HEK293T (cell line): ENCODE measurements at regions not wholly inside any gene's neighbourhood (a gene's known extent, or its start where the extent isn't known, plus 50 kb on each side); places are given as distances from the start of the nearest gene placed in this dataset.
A peak's percentile ranks its signal among the peaks of the same experiment; 100 is the strongest.

Experiments used
- CTCF ChIA-PET: fragments of 350-600 bp; formaldehyde crosslinking; extraction: SDS; loops from one replicate; lab custom pipeline; 2021; ENCODE audit warnings: antibody characterized with exemption, inconsistent platforms; lab: Yijun Ruan, JAX
- POLR2A ChIA-PET: fragments of 350-600 bp; formaldehyde crosslinking; extraction: SDS; loops from one replicate; lab custom pipeline; 2020; ENCODE audit warnings: antibody characterized with exemption, inconsistent platforms; lab: Yijun Ruan, JAX
- DNase-seq: peaks from one replicate; pipeline ENCODE4 v3.0.0; 2012; ENCODE audit warnings: mixed read lengths; ENCODE audit errors: extremely low spot score
- ARNT ChIP-seq: fragments of 450-650 bp; IDR thresholded peaks from 2 replicates; pipeline ENCODE4 v1.6.1; 2017; ENCODE audit warnings: mild to moderate bottlenecking
- BHLHE40 ChIP-seq: fragments of 450-650 bp; IDR thresholded peaks from 2 replicates; pipeline ENCODE4 v1.6.1; 2016; ENCODE audit warnings: mild to moderate bottlenecking, moderate library complexity, borderline replicate concordance
- CTBP1 ChIP-seq: fragments of 450-650 bp; IDR thresholded peaks from 2 replicates; pipeline ENCODE4 v1.6.1; 2016; ENCODE audit warnings: borderline replicate concordance
- ELF4 ChIP-seq: fragments of 450-650 bp; IDR thresholded peaks from 2 replicates; pipeline ENCODE4 v1.6.1; 2017; ENCODE audit warnings: antibody characterized with exemption
- FOXA1 ChIP-seq: fragments of 450-650 bp; IDR thresholded peaks from 2 replicates; pipeline ENCODE4 v1.6.1; 2016; ENCODE audit warnings: mild to moderate bottlenecking
- FOXK2 ChIP-seq: fragments of 450-650 bp; IDR thresholded peaks from 2 replicates; pipeline ENCODE4 v1.6.1; 2016; ENCODE audit warnings: mild to moderate bottlenecking
- FOXM1 ChIP-seq: fragments of 450-650 bp; IDR thresholded peaks from 2 replicates; pipeline ENCODE4 v1.6.1; 2017; ENCODE audit warnings: mild to moderate bottlenecking, borderline replicate concordance
- HDGF ChIP-seq: fragments of 450-650 bp; IDR thresholded peaks from 2 replicates; pipeline ENCODE4 v1.6.1; 2017; ENCODE audit warnings: antibody characterized with exemption, borderline replicate concordance
- L3MBTL2 ChIP-seq: fragments of 450-650 bp; conservative IDR thresholded peaks from 2 replicates; pipeline ENCODE4 v1.6.1; 2016; ENCODE audit warnings: mild to moderate bottlenecking
- LEF1 ChIP-seq: fragments of 450-650 bp; IDR thresholded peaks from 2 replicates; pipeline ENCODE4 v1.6.1; 2017; ENCODE audit warnings: mild to moderate bottlenecking, borderline replicate concordance
- NFRKB ChIP-seq: fragments of 450-650 bp; IDR thresholded peaks from 2 replicates; pipeline ENCODE4 v1.6.1; 2016; ENCODE audit warnings: mild to moderate bottlenecking, moderate library complexity
- SP1 ChIP-seq: fragments of 450-650 bp; IDR thresholded peaks from 2 replicates; pipeline ENCODE4 v1.6.1; 2017
- SUZ12 ChIP-seq: fragments of 450-650 bp; IDR thresholded peaks from 2 replicates; pipeline ENCODE4 v1.6.1; 2016; ENCODE audit warnings: mild to moderate bottlenecking
- TARDBP ChIP-seq: fragments of 450-650 bp; IDR thresholded peaks from 2 replicates; pipeline ENCODE4 v1.6.1; 2016
- ZNF384 ChIP-seq: fragments of 450-650 bp; IDR thresholded peaks from 2 replicates; pipeline ENCODE4 v1.6.1; 2016
- TF ChIP-seq, protein P1 (sequence below): fragments of 450-650 bp; IDR thresholded peaks from 2 replicates; pipeline ENCODE4 v1.6.1; 2016

DNA sequence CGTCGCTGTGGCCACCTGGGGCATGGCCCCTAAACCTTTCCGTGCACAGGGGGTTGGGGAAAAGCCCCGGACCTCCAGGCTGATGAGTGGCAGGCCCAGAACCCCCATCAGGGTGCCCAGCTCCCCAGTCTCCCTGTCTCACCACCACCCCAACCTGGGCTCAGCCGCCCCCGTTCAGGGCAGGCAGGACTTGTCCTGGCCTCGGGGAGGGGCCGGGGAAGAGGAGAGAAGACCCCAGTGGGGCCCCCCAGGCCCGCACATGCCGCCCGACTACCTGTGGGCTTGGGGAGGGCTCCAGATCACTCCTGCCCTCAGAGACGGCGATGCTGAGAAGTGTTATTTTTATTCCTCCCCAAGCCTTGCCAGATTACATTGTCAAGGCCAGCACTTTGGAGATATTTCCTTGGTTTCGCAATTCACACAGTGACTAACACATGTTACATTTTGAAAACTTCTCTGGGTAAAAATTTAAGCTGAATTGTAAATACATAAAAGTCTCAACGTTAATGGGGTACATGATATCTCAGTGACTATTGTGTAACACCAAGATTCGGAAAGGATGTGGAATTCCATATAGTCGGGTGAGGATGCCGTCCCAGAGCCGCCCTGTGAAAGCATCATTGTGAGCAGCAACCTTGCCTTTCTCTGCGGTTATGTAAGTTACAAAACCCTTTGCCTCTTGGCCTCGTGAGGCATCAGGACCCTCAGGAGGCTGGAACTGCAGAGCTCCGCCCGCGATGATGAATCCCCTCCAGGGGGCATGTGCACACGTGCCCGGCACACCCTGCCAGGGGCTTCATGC is 85.6 kb upstream of the DIO3 start:
- DNase-seq = no peak

DNA sequence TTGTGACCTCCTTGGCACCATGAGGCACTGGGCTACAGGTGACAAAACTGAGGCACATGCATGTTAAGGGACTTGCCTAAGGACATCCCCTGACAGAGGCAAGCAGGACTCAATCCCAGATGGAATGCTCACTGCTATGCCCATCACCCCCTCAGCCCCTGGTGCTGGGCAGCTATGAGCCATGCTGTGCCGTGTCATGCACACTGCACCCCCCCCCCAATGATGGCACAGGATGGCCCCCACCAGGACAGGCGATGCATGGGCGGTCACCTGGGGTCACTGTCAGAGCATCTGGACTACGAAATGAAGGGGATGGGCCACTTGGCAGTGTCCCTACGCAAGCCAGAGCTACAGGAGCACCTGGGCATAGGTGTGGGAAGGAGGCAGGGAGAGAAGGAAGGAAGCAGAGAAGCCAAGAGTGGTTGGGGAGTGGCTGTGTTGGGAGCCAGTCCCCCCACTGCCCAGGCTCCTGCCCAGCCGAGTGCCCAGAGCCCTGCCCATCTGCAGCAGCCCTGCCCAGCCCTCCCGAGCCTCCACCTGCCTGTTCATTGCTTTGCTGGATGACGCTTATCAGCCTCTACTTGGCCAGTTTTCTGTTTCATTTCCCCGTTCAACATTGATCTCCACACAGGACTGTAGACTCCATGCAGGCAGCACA is 84.9 kb upstream of the DIO3 start:
- CTCF ChIA-PET = no interaction called here
- POLR2A ChIA-PET = no interaction called here
- no peak for TF ChIP-seq SUZ12
- no peak for TF ChIP-seq FOXM1
- TF ChIP-seq FOXA1 = no peak
- no peak for TF ChIP-seq L3MBTL2
- TF ChIP-seq FOXK2 = no peak
- no peak for TF ChIP-seq BHLHE40
- TF ChIP-seq ZNF384 = no peak
- no peak for TF ChIP-seq NFRKB
- no peak for TF ChIP-seq SP1
- no peak for TF ChIP-seq ARNT
- TF ChIP-seq, protein P1, sequence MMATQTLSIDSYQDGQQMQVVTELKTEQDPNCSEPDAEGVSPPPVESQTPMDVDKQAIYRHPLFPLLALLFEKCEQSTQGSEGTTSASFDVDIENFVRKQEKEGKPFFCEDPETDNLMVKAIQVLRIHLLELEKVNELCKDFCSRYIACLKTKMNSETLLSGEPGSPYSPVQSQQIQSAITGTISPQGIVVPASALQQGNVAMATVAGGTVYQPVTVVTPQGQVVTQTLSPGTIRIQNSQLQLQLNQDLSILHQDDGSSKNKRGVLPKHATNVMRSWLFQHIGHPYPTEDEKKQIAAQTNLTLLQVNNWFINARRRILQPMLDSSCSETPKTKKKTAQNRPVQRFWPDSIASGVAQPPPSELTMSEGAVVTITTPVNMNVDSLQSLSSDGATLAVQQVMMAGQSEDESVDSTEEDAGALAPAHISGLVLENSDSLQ = no peak
- no peak for TF ChIP-seq ELF4
- no peak for TF ChIP-seq HDGF
- no peak for TF ChIP-seq LEF1
- TF ChIP-seq CTBP1 = no peak
- no peak for DNase-seq

More for the DNA sequence above, 85.6 kb upstream of the DIO3 start:
- ChIA-PET POLR2A (no interaction called here), CTCF (no interaction called here)
- no peak for TF ChIP-seq ELF4
- no peak for TF ChIP-seq CTBP1
- no peak for TF ChIP-seq FOXM1
- TF ChIP-seq HDGF = no peak

DNA sequence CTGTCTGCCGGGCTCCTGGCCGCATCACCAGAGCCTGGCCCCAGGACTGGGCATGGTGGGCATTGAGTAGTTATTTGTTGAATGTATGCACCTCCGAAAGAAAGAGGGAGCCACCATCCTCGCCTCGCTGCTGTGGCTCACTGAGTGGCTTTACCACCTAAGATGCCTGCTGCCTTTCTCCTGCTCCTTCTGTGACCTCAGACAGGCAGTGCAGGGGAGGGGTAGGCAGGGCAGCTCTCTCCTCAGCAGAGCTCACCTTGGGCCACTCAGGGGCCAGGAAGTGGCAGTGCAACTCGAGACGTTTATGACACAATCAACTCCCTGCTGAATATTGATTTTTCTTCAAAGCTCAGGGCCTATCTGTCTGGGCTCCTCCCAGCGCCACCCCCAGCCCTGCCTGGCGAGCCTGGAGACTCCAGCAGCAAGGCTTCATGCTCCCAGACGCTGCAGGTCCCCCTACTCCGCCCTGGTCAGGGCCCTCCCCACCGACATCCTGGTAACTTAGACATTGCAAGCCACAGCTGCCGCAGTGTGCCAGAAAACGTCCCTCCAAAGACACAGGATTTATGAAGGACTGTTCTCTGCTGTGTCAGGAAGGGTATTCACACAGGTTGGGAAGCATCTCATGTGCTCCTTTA is 84.3 kb upstream of the DIO3 start:
- CTCF ChIA-PET = no interaction called here
- POLR2A ChIA-PET = no interaction called here
- TF ChIP-seq FOXK2 (no peak), ZNF384 (no peak), L3MBTL2 (no peak), LEF1 (no peak), TARDBP (no peak), FOXA1 (no peak), NFRKB (no peak)
- DNase-seq = peak; percentile 69

DNA sequence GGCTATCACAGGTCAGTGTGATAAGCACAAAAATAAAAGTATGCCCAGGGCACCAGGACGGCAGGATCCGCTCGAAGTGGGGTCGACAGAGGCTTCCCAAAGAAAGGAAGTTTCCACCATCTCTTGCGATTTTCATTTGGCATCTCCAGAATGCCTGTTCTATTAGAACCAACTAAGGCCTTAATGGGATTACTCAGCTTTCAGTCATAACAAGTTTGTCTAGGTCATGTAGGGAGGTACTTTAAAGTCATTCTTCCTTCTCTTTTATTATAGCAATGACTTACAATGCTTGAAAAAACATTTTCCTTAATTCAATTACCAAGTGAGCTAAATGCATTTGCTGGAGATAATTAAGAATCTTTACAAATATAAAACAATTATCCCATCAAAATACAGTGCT is 83.6 kb upstream of the DIO3 start:
- TF ChIP-seq FOXM1 (no peak), SUZ12 (no peak), CTBP1 (no peak), ARNT (no peak), FOXA1 (no peak), LEF1 (no peak), L3MBTL2 (no peak), TARDBP (no peak), SP1 (no peak), BHLHE40 (no peak), ELF4 (no peak), ZNF384 (no peak), FOXK2 (no peak), HDGF (no peak)
- TF ChIP-seq, protein P1 = no peak
- ChIA-PET POLR2A (no interaction called here), CTCF (no interaction called here)
- DNase-seq = no peak

DNA sequence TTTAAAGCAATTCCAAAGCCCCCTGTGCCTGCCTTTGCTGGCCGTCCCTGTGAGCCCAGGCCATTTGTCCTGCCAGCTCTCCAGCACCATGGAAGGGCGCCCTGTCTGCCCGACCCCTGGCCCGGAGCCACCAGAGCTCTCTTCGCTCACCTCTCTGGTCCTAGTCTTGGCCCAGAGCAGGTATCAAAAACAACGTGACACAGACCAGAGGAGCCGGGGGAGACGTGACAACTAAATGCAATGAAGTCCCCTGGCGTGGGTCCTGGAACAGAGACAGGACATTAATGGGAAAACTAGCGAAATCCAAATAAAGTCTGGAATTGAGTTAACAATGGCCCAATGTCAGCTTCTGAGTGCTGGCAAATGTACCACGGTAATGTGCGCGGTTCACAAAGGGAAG is 83.2 kb upstream of the DIO3 start:
- TF ChIP-seq NFRKB = no peak
- TF ChIP-seq LEF1 = no peak
- TF ChIP-seq FOXK2 = no peak
- TF ChIP-seq BHLHE40 = no peak
- no peak for TF ChIP-seq ELF4
- TF ChIP-seq L3MBTL2 = no peak
- no peak for TF ChIP-seq ARNT
- no peak for TF ChIP-seq SP1
- TF ChIP-seq SUZ12 = no peak
- no peak for TF ChIP-seq HDGF
- TF ChIP-seq, protein P1 = no peak
- no peak for TF ChIP-seq ZNF384
- no peak for TF ChIP-seq FOXA1
- TF ChIP-seq TARDBP = no peak
- TF ChIP-seq FOXM1 = no peak
- no peak for TF ChIP-seq CTBP1
- ChIA-PET POLR2A (no interaction called here), CTCF (no interaction called here)
- DNase-seq = no peak
